ENCODE measurements at regions not wholly inside any gene's neighbourhood (a gene's known extent, or its start where the extent isn't known, plus 50 kb on each side); places are given as distances from the start of the nearest gene placed in this dataset.

GRCh38 chr1:96030312-96030711, 691.3 kb upstream of the PTBP2 start:
- TF ChIP-seq CTCF (IDR thresholded peaks at IDR 0.05) (no peak), ZFX (IDR thresholded peaks at IDR 0.05; ENCODE audit: borderline replicate concordance) (no peak)
- no peak overlapping the region for H3K27ac ChIP-seq

DNA sequence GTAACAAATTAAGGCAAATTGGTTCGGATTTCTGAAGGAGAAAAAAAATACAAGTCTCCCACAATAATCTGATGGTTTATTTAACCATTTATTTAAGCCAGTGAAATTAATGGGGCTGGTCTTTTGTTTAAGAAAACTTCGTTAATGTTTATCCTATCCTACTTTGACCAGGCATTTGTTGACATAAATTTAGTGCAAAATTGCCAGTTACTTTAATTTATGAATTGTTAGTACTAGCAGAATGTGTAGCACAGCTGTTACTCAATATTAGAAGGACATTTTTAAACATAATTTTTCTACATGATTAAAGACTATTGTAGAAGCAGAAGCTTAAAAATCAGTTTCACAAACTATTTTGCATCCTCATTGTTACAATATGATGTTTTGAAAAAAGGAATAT, 687.6 kb upstream of the PTBP2 start:
- TF ChIP-seq ZFX (IDR thresholded peaks at IDR 0.05; ENCODE audit: borderline replicate concordance) (no peak), CTCF (IDR thresholded peaks at IDR 0.05) (no peak)
- no peak overlapping the region for H3K27ac ChIP-seq

DNA sequence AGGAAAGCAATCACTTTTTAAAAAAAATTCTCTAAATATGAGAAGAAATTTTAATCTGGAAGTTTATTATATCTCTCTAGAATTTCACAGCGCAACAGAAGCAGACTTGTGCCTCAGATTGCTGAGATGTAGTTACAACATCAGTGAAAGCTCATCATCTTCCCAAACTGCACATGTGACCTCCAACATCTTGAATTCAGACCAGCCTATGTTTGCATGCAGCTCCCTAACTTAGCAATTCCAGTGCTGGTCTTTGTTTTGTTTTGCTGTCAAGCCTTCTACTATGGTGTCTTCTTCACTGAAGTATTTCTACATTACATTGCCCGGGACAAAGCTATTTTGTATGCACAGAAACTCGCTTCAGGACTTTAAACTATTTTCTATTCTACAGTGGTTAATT, 684.8 kb upstream of the PTBP2 start:
- no peak overlapping the region for H3K27ac ChIP-seq
- TF ChIP-seq CTCF (IDR thresholded peaks at IDR 0.05) (no peak), ZFX (IDR thresholded peaks at IDR 0.05; ENCODE audit: borderline replicate concordance) (no peak)

DNA sequence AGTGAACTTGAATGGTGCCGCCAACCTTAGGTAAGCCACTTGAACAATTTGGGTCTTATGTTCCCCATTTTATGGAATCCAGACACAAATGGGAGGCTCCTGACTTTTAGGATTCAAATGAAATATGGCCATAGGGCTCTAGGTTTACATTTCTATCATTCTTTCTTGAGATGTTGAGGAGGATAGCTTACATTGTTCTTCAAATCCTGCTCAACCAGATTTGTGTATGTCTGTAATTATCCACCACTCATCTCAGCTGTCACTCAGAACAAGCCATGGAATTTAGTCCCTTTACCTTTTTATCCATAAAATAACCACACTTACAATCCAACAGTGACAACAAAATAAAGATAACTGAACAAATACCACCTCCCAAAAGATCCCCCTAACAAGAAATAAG, 682.9 kb upstream of the PTBP2 start:
- no peak overlapping the region for H3K27ac ChIP-seq
- TF ChIP-seq ZFX (IDR thresholded peaks at IDR 0.05; ENCODE audit: borderline replicate concordance), result no peak
- TF ChIP-seq CTCF (IDR thresholded peaks at IDR 0.05), result no peak

GRCh38 chr1:96039910-96040309, 681.7 kb upstream of the PTBP2 start:
- no peak for TF ChIP-seq ZFX (IDR thresholded peaks at IDR 0.05; ENCODE audit: borderline replicate concordance)
- TF ChIP-seq CTCF (IDR thresholded peaks at IDR 0.05), result no peak
- no peak overlapping the region for H3K27ac ChIP-seq

- TF ChIP-seq CTCF (IDR thresholded peaks at IDR 0.05) (no peak), ZFX (IDR thresholded peaks at IDR 0.05; ENCODE audit: borderline replicate concordance) (no peak)
- no peak overlapping the region for H3K27ac ChIP-seq
These were observed 680.1 kb upstream of the PTBP2 start for GRCh38 chr1:96041470-96041869.

DNA sequence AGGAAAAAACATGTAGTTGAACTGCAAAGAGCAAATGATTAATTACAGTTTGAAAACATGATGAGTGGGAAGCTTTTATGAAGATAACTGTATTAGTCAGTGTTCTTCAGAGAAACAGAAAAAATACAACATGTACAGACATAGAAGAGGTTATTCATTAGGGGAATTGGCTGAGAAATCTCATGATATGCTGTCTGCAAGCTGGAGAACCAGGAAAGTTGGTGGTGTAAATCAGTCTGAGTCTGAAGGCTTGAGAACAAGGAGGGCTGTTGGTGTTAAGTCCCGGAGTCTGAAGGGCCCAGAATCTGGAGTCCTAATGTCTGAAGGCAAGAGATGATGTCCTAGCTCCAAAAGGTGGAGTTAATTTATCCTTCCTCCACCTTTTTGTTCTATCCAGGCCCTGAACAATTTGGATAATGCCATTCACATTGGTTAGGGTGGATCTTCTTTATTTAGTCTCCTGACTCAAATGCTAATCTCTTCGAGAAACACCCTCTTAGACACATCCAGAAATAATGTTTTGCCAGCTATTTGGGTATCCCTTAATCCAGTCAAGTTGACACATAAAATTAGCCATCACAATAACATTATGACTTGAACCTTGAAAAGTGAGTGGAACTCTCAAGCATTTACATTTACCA, 672.9 kb upstream of the PTBP2 start:
- H3K27ac ChIP-seq, result no peak overlapping the region
- TF ChIP-seq CTCF (IDR thresholded peaks at IDR 0.05), result no peak
- TF ChIP-seq ZFX (IDR thresholded peaks at IDR 0.05; ENCODE audit: borderline replicate concordance), result no peak
